Ramos (cell line): ENCODE measurements at regions not wholly inside any gene's neighbourhood (a gene's known extent, or its start where the extent isn't known, plus 50 kb on each side); places are given as distances from the start of the nearest gene placed in this dataset.
"Not testable (repeated sequence)": the region's sequence is repeated elsewhere in the genome, so short reads cannot be mapped to it uniquely, and the experiment has no call there.

Experiments
- in situ Hi-C: fragments of 300-500 bp; cut with MboI; formaldehyde crosslinking; loops from one replicate; pipeline ENCODE4 v1.14.3; 2022; ENCODE audit warnings: low sequenced_read_pairs; ENCODE audit not compliant: unreplicated experiment

GRCh38 chr1:95850165-95850649 is 616.2 kb downstream of the RWDD3 start:
- in situ Hi-C loops: no loop called here

- in situ Hi-C loops: no loop called here
These were observed 616.8 kb downstream of the RWDD3 start for GRCh38 chr1:95850763-95851162.

DNA sequence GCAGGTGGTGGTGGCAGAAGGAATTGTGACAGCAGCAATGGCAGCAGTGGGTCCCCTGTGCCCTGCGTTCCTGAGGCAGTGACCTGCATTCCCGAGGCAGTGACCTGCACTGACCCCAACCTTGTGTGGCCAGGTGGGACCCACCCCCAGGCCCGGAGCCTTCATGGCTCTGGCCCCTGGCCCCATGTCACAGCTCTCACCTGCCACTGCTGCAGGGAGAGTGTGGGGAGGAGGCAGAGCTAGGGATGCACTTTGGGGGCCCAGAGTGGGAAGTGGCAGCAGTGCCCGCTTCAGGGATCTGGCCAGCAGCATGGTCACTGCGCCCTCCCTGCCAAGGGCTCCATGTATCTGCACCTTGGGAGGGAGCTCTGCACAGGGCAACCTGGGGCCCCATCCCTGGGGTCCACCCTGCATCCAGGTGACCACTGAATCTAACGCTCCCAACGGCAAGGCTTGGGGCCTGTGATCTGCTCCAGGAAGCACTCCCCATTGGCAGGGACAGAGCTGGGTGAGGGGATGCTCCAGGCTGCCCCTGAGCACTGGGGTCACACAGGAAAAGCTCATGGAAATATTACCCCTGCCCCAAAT is 618.6 kb downstream of the RWDD3 start:
- in situ Hi-C loops: no loop called here

- in situ Hi-C loops: no loop called here
These were observed 620.4 kb downstream of the RWDD3 start for GRCh38 chr1:95854457-95854856.

DNA sequence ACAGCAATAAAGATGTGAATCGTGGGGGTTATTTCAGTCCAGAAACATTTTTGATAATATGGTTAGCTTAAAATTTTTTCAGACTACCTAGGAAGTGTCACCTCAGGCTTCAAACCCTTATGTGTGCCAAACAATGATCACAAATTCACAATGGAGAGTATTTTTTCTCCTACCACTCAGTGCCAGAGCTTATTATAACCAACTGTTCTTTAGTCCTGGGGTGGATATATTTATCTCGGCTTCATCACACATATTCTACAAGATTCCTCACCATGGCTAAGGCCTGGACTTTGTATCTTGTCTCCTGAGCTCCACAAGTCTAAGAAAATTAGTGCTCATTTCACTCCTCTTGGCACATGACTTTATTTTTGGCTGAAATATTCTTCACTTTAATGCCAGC is 629.1 kb downstream of the RWDD3 start:
- in situ Hi-C loops: no loop called here

DNA sequence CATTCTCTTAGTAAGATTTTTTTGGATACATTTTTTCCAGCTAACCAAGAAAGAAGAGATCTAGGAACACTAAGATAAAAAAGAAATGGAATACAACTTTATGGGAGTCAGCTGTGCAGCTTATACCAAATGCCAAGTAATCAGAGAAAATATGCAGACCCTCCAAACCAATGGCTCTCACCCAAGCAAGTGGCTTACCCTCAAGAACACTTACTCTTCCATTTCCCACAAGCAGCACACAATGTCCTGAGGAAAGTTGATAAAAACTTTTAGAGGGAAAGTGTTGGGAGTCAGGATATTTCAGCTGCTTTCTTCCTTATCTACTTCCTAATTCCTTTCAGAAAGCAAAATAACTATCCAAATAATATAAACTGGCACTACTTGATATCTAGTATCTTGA is 631.8 kb downstream of the RWDD3 start:
- in situ Hi-C loops: no loop called here

DNA sequence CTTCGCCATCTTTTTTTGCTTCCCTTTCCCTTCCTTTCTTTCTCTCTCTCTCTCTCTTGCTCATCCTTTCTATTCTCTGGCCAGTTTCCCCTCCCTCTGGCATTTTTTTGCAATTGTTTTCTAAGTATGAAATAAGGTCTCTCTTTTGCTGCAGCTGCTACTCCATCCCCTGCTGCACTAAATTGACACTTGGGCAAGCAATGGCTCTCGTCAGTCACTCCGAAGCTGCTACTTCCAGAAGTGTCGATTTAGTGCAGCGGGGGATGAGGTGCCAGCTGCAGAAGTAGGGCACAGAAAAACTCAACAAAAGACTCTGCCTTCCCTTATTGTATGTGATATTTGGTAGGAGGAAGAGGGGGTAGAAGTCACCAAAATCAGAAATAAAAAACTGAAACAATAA is 642.3 kb downstream of the RWDD3 start:
- in situ Hi-C loops: no loop called here

GRCh38 chr1:95879498-95880050 is 645.6 kb downstream of the RWDD3 start:
- in situ Hi-C loops: no loop called here

- in situ Hi-C loops: no loop called here
These were observed 655.0 kb downstream of the RWDD3 start for GRCh38 chr1:95888941-95889390.

GRCh38 chr1:95889400-95889799 is 655.4 kb downstream of the RWDD3 start:
- in situ Hi-C loops: no loop called here

- in situ Hi-C loops: no loop called here
These were observed 659.9 kb downstream of the RWDD3 start for GRCh38 chr1:95893921-95894320.

- in situ Hi-C loops: no loop called here
These were observed 669.0 kb downstream of the RWDD3 start for GRCh38 chr1:95903060-95903459.

DNA sequence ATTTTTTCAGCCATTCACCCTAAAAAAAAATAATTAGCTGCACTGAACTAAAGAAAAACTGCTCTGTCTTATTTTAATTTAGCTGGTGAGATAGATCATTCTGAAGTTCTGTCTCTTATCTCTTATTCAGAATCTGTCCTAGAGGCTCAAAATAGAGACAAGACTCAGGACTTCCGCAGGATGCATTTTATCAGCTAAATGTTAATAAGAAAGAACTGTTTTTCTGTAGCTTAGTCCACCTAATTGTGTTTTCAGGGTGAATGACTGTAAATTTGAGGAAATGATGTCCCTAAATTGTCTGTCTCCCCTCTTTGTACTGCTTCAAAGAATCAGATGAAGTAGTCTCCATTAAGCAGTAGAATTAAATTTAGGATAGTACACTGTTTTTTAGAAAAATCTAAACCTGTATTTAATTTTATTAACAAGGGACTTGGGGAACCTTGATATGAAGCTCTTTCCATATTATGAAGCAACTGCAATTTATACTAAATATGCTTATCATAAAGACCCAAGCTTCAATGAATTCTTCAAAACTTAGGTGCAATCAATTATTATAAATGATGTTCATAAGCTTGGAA is 671.9 kb downstream of the RWDD3 start:
- in situ Hi-C loops: no loop called here

GRCh38 chr1:95911739-95912138 is 677.7 kb downstream of the RWDD3 start:
- in situ Hi-C loops: not testable (repeated sequence)

DNA sequence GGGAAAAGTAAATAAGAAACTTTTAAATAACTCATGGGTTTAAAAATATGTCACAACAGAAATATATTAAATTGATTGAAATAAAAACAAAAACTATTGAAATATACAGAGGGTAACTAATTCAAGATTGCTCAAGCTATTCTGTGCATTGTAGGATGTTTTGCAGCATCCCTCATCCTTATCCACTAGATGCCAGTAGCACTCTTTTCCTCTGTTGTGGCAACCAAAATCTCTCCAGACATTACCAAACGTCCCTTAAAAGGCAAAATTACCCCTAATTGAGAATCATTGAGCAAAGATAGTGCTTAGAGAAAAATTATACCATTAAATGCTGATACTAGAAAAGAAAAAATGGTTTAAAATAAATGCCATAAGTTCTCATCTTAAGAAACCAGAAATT is 682.6 kb downstream of the RWDD3 start:
- in situ Hi-C loops: no loop called here

GRCh38 chr1:95924684-95925083 is 690.7 kb downstream of the RWDD3 start:
- in situ Hi-C loops: no loop called here

DNA sequence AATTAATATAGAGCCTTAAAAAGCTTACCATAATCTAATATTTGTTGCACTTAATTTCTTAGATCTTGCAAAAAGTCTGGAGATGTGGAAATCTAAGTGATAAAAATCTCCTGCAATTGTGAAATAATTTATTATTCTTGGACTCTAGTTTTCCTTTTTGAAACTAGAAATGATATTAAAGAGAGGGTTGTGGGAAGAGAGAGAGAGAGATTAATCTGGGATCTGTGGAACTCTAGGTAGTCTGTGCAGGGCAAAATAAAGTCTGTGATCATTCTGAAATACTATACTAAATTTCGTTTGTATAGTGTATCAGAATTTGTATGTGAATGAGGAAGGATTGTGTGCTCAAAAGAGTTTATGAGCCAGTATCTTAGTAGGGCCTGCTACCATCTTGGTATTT is 692.3 kb downstream of the RWDD3 start:
- in situ Hi-C loops: no loop called here

DNA sequence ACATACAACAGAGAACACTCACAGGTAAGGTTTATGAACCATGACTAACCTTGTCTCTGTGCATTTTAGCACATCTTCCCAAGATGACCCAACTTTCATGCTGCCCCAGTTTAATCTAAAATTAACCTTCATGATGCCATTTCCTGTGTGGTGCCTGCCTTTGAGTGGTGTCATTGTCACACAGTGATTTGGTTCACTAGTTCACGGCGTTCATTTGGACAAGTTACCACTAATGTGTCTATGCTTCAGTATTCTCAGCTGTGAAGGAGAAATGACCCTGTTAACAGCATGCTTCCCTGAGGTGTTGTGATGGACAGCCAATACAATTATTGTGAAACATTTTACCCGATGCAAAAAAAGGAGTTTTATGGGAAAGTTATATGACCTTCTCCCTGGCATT is 693.1 kb downstream of the RWDD3 start:
- in situ Hi-C loops: no loop called here

DNA sequence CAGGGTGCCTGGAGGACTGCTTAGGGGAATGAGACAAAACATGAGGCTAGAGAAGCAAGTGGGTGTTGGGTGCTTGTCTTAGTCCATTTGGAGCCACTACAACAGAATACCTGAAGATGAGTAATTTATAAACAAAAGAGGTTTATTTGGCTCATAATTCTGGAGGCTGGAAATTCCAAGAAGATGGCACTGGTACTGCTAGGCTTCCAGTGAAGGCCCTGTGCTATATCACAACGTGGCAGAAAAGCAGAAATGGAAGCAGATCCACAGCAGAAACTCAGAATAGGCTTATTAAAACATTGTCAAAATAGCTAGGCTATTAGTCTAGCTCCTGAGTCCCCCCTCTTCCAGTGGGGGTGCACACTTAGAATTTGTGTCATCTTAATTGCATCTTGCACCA is 701.7 kb downstream of the RWDD3 start:
- in situ Hi-C loops: no loop called here

GRCh38 chr1:95941121-95941798 is 707.2 kb downstream of the RWDD3 start:
- in situ Hi-C loops: no loop called here

DNA sequence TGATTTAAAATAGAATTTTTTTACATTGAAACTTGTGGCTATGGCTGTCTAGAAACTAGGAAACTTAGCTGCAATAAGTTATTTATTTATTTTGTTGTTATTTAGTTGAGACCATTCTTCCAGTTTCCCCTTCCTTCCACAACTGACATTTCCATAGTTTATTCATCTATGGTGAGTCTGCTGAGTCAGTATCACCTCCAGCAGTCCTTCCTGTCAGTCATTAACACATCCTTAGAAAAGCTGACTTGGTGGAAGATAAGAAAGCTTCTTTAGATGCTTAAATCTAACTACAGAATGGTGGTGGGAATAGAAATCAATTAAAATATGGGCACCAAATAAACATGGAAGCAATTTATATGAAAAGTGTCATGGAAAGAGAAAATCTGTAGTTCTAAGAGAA is 714.0 kb downstream of the RWDD3 start:
- in situ Hi-C loops: no loop called here
